ENCODE measurements at regions not wholly inside any gene's neighbourhood (a gene's known extent, or its start where the extent isn't known, plus 50 kb on each side); places are given as distances from the start of the nearest gene placed in this dataset.

- H3K4me1 ChIP-seq (ENCODE audit: insufficient read depth, low read length, poor library complexity, severe bottlenecking): no peaks in the 10 kb centered on the region
- no peak for TF ChIP-seq EZH2 (IDR thresholded peaks at IDR 0.05; ENCODE audit: borderline replicate concordance, low read depth, low read length, poor library complexity, severe bottlenecking)
- TF ChIP-seq CTCF (conservative IDR thresholded peaks at IDR 0.05; ENCODE audit: low read depth, low read length): no peak
- DNase-seq (ENCODE audit: low spot score): no peak
- H3K27me3 ChIP-seq (replicated peaks; ENCODE audit: insufficient read depth, low read depth, low read length, poor library complexity): peaks cover 3% of the 10 kb centered on the region
- no TSS peak for BruUV-seq (replicated peaks)
- H3K36me3 ChIP-seq (ENCODE audit: insufficient read depth, low read length, poor library complexity, severe bottlenecking): no peaks in the 10 kb centered on the region
- CTCF ChIA-PET: no interaction called here
- no peaks in the 10 kb centered on the region for H3K9me3 ChIP-seq (ENCODE audit: low read depth, low read length, poor library complexity, severe bottlenecking)
- POLR2A ChIA-PET (ENCODE audit: low non-redundant PET): no interaction called here
- H3K4me3 ChIP-seq (ENCODE audit: low read depth, low read length, poor library complexity, severe bottlenecking): no peak overlapping the region
- no peak overlapping the region for H3K27ac ChIP-seq (ENCODE audit: low read depth, low read length, poor library complexity, severe bottlenecking)
- intact Hi-C loops (cut with micrococcal nuclease; ENCODE audit: unreplicated experiment): no loop called here
Observed at GRCh38 chr2:84236288-84236687, 222.8 kb downstream of the SUCLG1 start.

GRCh38 chr2:84234103-84234502, 225.0 kb downstream of the SUCLG1 start:
- DNase-seq (ENCODE audit: low spot score): no peak
- TF ChIP-seq EZH2 (IDR thresholded peaks at IDR 0.05; ENCODE audit: borderline replicate concordance, low read depth, low read length, poor library complexity, severe bottlenecking): no peak
- TF ChIP-seq CTCF (conservative IDR thresholded peaks at IDR 0.05; ENCODE audit: low read depth, low read length): no peak
- Histone ChIP-seq H3K4me1 (ENCODE audit: insufficient read depth, low read length, poor library complexity, severe bottlenecking) (no peaks in the 10 kb centered on the region), H3K27ac (ENCODE audit: low read depth, low read length, poor library complexity, severe bottlenecking) (no peak overlapping the region), H3K36me3 (ENCODE audit: insufficient read depth, low read length, poor library complexity, severe bottlenecking) (no peaks in the 10 kb centered on the region), H3K4me3 (ENCODE audit: low read depth, low read length, poor library complexity, severe bottlenecking) (no peak overlapping the region), H3K27me3 (replicated peaks; ENCODE audit: insufficient read depth, low read depth, low read length, poor library complexity) (peaks cover 3% of the 10 kb centered on the region), H3K9me3 (ENCODE audit: low read depth, low read length, poor library complexity, severe bottlenecking) (no peaks in the 10 kb centered on the region)
- CTCF ChIA-PET: no interaction called here
- no TSS peak for BruUV-seq (replicated peaks)
- intact Hi-C loops (cut with micrococcal nuclease; ENCODE audit: unreplicated experiment): no loop called here
- POLR2A ChIA-PET (ENCODE audit: low non-redundant PET): no interaction called here

- TF ChIP-seq CTCF (conservative IDR thresholded peaks at IDR 0.05; ENCODE audit: low read depth, low read length) (no peak), EZH2 (IDR thresholded peaks at IDR 0.05; ENCODE audit: borderline replicate concordance, low read depth, low read length, poor library complexity, severe bottlenecking) (no peak)
- BruUV-seq (replicated peaks): no TSS peak
- POLR2A ChIA-PET (ENCODE audit: low non-redundant PET): no interaction called here
Observed at GRCh38 chr2:84231478-84231877, 227.6 kb downstream of the SUCLG1 start.

More at GRCh38 chr2:84231478-84231877, 227.6 kb downstream of the SUCLG1 start:
- Histone ChIP-seq H3K27ac (ENCODE audit: low read depth, low read length, poor library complexity, severe bottlenecking) (no peak overlapping the region), H3K4me3 (ENCODE audit: low read depth, low read length, poor library complexity, severe bottlenecking) (no peak overlapping the region), H3K36me3 (ENCODE audit: insufficient read depth, low read length, poor library complexity, severe bottlenecking) (no peaks in the 10 kb centered on the region), H3K27me3 (replicated peaks; ENCODE audit: insufficient read depth, low read depth, low read length, poor library complexity) (peaks cover 3% of the 10 kb centered on the region), H3K9me3 (ENCODE audit: low read depth, low read length, poor library complexity, severe bottlenecking) (no peaks in the 10 kb centered on the region), H3K4me1 (ENCODE audit: insufficient read depth, low read length, poor library complexity, severe bottlenecking) (no peaks in the 10 kb centered on the region)
- DNase-seq (ENCODE audit: low spot score): no peak
- intact Hi-C loops (cut with micrococcal nuclease; ENCODE audit: unreplicated experiment): no loop called here
- CTCF ChIA-PET: no interaction called here

Data from A673 (cell line).